ENCODE measurements at regions not wholly inside any gene's neighbourhood (a gene's known extent, or its start where the extent isn't known, plus 50 kb on each side); places are given as distances from the start of the nearest gene placed in this dataset.
"Not testable (repeated sequence)": the region's sequence is repeated elsewhere in the genome, so short reads cannot be mapped to it uniquely, and the experiment has no call there.

DNA sequence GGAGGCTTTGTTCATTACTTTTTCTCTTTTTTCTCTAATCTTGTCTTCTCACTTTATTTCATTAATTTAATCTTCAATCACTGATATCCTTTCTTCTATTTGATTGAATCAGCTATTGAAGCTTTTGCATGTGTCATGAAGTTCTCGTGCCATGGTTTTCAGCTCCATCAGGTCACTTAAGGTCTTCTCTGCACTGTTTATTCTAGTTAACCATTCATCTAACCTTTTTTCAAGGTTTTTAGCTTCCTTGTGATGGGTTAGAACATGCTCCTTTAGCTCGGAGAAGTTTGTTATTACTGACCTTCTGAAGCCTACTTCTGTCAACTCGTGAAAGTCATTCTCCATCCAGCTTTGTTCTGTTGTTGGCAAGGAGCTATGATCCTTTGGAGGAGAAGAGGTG is 695.0 kb upstream of the CDH6 start:
- H3K4me3 Mint-ChIP-seq; H3K27ac Mint-ChIP-seq; POLR2A ChIA-PET; H3K9me3 Mint-ChIP-seq (ENCODE audit: low read depth); H3K36me3 Mint-ChIP-seq (ENCODE audit: low read depth); intact Hi-C loops (cut with DNase I, micrococcal nuclease); ATAC-seq; CTCF ChIA-PET; H3K4me1 Mint-ChIP-seq; H3K27me3 Mint-ChIP-seq; DNase-seq: not testable (repeated sequence)

- CTCF ChIA-PET; DNase-seq; H3K4me3 Mint-ChIP-seq; H3K27ac Mint-ChIP-seq; H3K9me3 Mint-ChIP-seq (ENCODE audit: low read depth); POLR2A ChIA-PET; intact Hi-C loops (cut with DNase I, micrococcal nuclease); ATAC-seq; H3K27me3 Mint-ChIP-seq; H3K36me3 Mint-ChIP-seq (ENCODE audit: low read depth); H3K4me1 Mint-ChIP-seq: not testable (repeated sequence)
Observed at GRCh38 chr5:30494113-30494512, 699.4 kb upstream of the CDH6 start.

DNA sequence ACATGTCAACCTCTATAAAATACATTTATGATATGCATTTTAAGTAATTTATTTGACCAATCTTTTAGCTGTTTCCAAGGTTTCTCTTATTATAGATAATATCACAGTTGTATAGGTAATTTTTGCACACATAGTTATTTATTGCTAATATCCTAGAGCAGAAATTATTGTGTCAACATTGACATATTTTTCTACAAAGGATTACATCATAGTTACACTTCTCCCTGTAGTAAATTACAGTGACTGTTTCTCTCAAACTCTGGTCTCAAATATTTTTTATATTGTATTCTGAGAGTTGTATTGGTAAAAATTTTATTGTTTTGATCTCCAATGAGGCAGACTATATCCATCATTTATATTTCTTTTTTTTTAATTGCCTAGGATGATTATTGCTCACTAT is 714.4 kb upstream of the CDH6 start:
- intact Hi-C loops (cut with DNase I, micrococcal nuclease) = no loop called here
- H3K9me3 Mint-ChIP-seq (ENCODE audit: low read depth) = peaks cover 34% of the 10 kb centered on the region
- CTCF ChIA-PET = no interaction called here
- no peaks in the 10 kb centered on the region for H3K36me3 Mint-ChIP-seq (ENCODE audit: low read depth)
- no peak overlapping the region for H3K27ac Mint-ChIP-seq
- POLR2A ChIA-PET = no interaction called here
- H3K27me3 Mint-ChIP-seq = no peaks in the 10 kb centered on the region
- DNase-seq (no peak), ATAC-seq (no peak)
- no peak overlapping the region for H3K4me3 Mint-ChIP-seq
- no peaks in the 10 kb centered on the region for H3K4me1 Mint-ChIP-seq

DNA sequence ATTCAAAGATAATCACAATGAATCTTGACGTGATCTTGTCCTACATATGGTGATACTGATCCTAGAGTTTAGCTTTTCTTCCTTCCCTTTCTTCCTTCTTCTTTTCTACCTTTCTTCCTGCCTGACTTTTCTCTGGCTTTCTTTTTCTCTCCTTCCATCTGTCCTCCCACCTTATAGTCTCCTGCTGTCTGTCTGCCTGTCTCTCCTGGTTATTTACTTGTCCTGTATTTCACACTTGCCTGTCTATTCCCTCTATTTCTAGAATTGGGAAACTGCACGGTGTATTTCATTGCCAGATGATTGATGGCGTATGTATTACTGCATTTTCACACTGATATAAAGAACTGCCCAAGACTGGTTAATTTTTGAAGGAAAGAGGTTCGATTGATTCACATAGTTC is 718.1 kb upstream of the CDH6 start:
- ChIA-PET CTCF (no interaction called here), POLR2A (no interaction called here)
- intact Hi-C loops (cut with DNase I, micrococcal nuclease) = no loop called here
- H3K4me1 Mint-ChIP-seq = no peaks in the 10 kb centered on the region
- H3K27ac Mint-ChIP-seq = no peak overlapping the region
- no peaks in the 10 kb centered on the region for H3K36me3 Mint-ChIP-seq (ENCODE audit: low read depth)
- no peak for DNase-seq
- no peak overlapping the region for H3K4me3 Mint-ChIP-seq
- ATAC-seq = no peak
- no peaks in the 10 kb centered on the region for H3K27me3 Mint-ChIP-seq
- H3K9me3 Mint-ChIP-seq (ENCODE audit: low read depth) = peaks cover 30% of the 10 kb centered on the region

- ATAC-seq (no peak), DNase-seq (no peak)
- Mint-ChIP-seq H3K27me3 (no peaks in the 10 kb centered on the region), H3K36me3 (ENCODE audit: low read depth) (no peaks in the 10 kb centered on the region), H3K27ac (no peak overlapping the region), H3K4me3 (no peak overlapping the region), H3K4me1 (no peaks in the 10 kb centered on the region), H3K9me3 (ENCODE audit: low read depth) (peaks cover 20% of the 10 kb centered on the region)
- CTCF ChIA-PET = no interaction called here
- POLR2A ChIA-PET = no interaction called here
- intact Hi-C loops (cut with DNase I, micrococcal nuclease) = no loop called here
Observed at GRCh38 chr5:30469691-30470090, 723.8 kb upstream of the CDH6 start.

- POLR2A ChIA-PET = no interaction called here
- no peaks in the 10 kb centered on the region for H3K27me3 Mint-ChIP-seq
- intact Hi-C loops (cut with DNase I, micrococcal nuclease) = no loop called here
- H3K4me1 Mint-ChIP-seq = no peaks in the 10 kb centered on the region
- no peak overlapping the region for H3K27ac Mint-ChIP-seq
- H3K9me3 Mint-ChIP-seq (ENCODE audit: low read depth) = peaks cover 8% of the 10 kb centered on the region
- CTCF ChIA-PET = no interaction called here
- no peaks in the 10 kb centered on the region for H3K36me3 Mint-ChIP-seq (ENCODE audit: low read depth)
- DNase-seq (no peak), ATAC-seq (no peak)
- H3K4me3 Mint-ChIP-seq = no peak overlapping the region
Observed at GRCh38 chr5:30458681-30459080, 734.8 kb upstream of the CDH6 start.

DNA sequence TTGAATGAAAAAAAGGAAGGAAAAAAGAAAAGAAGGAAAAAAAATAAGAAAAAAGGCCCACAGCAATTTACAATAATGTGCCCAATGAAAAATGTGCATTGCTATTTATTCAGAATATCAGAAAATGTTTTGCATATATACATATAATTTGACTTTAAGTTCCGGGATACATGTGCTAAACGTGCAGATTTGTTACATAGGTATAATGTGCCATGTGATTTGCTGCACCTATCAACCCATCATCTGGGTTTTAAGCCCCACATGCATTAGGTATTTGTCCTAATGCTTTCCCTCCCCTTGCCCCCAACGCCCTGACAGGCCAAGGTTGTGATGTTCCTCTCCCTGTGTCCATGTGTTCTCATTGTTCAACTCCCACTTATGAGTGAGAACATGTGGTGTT is 738.0 kb upstream of the CDH6 start:
- intact Hi-C loops (cut with DNase I, micrococcal nuclease); H3K36me3 Mint-ChIP-seq (ENCODE audit: low read depth); CTCF ChIA-PET; H3K27ac Mint-ChIP-seq; DNase-seq; H3K9me3 Mint-ChIP-seq (ENCODE audit: low read depth); H3K27me3 Mint-ChIP-seq; H3K4me1 Mint-ChIP-seq; ATAC-seq; POLR2A ChIA-PET; H3K4me3 Mint-ChIP-seq: not testable (repeated sequence)

DNA sequence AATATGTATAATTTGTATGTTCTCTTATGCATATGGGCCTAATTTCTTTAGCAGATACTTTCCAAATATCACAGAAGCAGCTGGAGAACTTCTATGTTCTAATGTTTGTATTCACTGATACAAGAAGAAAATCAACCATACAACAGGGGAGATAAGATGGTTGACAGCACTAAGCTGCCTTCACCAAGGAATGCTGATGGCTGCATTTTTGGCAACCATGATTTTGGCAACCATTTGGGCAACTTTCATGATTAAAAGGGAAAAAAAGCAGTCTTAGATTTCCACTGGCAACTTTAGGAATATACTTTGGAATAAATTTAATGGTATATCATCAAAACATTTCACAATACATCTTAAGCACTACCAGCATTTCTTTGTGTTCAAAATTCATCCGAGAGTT is 740.3 kb upstream of the CDH6 start:
- H3K4me3 Mint-ChIP-seq = no peak overlapping the region
- DNase-seq (no peak), ATAC-seq (no peak)
- CTCF ChIA-PET = no interaction called here
- no peaks in the 10 kb centered on the region for H3K36me3 Mint-ChIP-seq (ENCODE audit: low read depth)
- no peaks in the 10 kb centered on the region for H3K27me3 Mint-ChIP-seq
- H3K27ac Mint-ChIP-seq = no peak overlapping the region
- intact Hi-C loops (cut with DNase I, micrococcal nuclease) = no loop called here
- POLR2A ChIA-PET = no interaction called here
- H3K4me1 Mint-ChIP-seq = no peaks in the 10 kb centered on the region
- H3K9me3 Mint-ChIP-seq (ENCODE audit: low read depth) = peaks cover 10% of the 10 kb centered on the region

- no peak overlapping the region for H3K4me3 Mint-ChIP-seq
- ChIA-PET POLR2A (no interaction called here), CTCF (no interaction called here)
- DNase-seq = no peak
- H3K9me3 Mint-ChIP-seq (ENCODE audit: low read depth) = peaks cover 11% of the 10 kb centered on the region
- H3K4me1 Mint-ChIP-seq = no peaks in the 10 kb centered on the region
- no peaks in the 10 kb centered on the region for H3K36me3 Mint-ChIP-seq (ENCODE audit: low read depth)
- no peak overlapping the region for H3K27ac Mint-ChIP-seq
- ATAC-seq = no peak
- H3K27me3 Mint-ChIP-seq = no peaks in the 10 kb centered on the region
- intact Hi-C loops (cut with DNase I, micrococcal nuclease) = no loop called here
Observed at GRCh38 chr5:30450153-30450552, 743.3 kb upstream of the CDH6 start.

DNA sequence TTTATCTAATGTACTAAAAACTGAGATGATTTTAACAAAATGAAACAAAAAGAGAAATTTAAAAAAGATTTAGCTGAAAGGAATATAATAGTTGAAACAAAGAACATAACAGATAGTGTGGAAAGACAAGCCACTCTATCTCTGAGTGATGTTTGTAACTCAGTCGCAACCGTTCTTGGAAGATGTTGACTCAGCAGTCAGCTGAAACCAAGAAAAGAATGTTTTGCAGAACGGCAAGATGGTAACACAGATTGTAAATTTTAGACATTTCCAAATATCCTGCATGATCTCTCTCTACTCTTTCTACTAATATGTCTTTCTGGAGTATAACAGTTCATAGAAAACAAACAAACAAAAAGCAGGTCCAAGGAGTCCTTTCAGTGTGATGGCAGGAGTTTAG is 746.1 kb upstream of the CDH6 start:
- H3K9me3 Mint-ChIP-seq (ENCODE audit: low read depth) = peaks cover 14% of the 10 kb centered on the region
- CTCF ChIA-PET = no interaction called here
- POLR2A ChIA-PET = no interaction called here
- no peak for ATAC-seq
- H3K36me3 Mint-ChIP-seq (ENCODE audit: low read depth) = no peaks in the 10 kb centered on the region
- H3K27ac Mint-ChIP-seq = no peak overlapping the region
- no peaks in the 10 kb centered on the region for H3K4me1 Mint-ChIP-seq
- intact Hi-C loops (cut with DNase I, micrococcal nuclease) = no loop called here
- no peak overlapping the region for H3K4me3 Mint-ChIP-seq
- DNase-seq = no peak
- no peaks in the 10 kb centered on the region for H3K27me3 Mint-ChIP-seq

- DNase-seq (no peak), ATAC-seq (no peak)
- POLR2A ChIA-PET = no interaction called here
- no peaks in the 10 kb centered on the region for H3K36me3 Mint-ChIP-seq (ENCODE audit: low read depth)
- no peaks in the 10 kb centered on the region for H3K4me1 Mint-ChIP-seq
- no peak overlapping the region for H3K27ac Mint-ChIP-seq
- H3K9me3 Mint-ChIP-seq (ENCODE audit: low read depth) = peaks cover 14% of the 10 kb centered on the region
- no peak overlapping the region for H3K4me3 Mint-ChIP-seq
- no peaks in the 10 kb centered on the region for H3K27me3 Mint-ChIP-seq
- CTCF ChIA-PET = no interaction called here
- intact Hi-C loops (cut with DNase I, micrococcal nuclease) = no loop called here
Observed at GRCh38 chr5:30446456-30446855, 747.0 kb upstream of the CDH6 start.

DNA sequence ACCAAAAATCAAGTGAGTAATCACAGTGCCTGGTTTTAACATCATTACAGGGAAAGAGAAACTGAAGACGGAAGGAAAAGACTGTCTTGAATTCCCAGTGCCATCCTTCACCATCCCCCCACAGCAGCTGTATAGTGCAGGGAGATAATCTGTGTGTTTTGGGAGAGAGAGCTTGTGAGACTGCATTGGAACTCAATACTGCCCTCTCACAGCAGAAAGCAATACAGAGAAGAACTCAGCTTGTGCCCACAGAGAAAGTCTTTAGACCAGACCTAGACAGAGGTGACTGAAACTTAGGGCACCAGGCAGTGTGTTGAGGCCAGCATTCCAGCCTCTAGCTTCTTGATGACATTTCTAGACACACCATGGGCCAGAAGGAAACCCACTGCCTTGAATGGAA is 754.7 kb upstream of the CDH6 start:
- CTCF ChIA-PET = no interaction called here
- POLR2A ChIA-PET = no interaction called here

DNA sequence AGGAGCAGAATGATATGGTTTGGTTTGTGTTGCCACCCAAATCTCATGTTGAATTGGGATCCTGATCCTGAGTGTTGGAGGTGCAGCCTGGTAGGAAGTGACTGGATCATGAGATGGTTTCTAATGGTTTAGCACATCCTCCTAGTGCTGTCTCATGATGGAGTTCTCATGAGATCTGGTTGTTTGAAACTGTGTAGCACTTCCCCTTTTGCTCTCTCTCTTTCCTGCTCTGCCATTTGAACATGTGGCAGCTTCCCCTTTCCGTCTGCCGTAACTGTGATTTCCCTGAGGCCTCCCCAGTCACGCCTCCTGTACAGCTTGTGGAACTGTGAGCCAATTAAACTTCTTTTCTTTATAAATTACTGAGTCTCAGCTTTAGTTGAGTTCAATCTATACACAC is 756.8 kb upstream of the CDH6 start:
- CTCF ChIA-PET = no interaction called here

More for the DNA sequence above, 754.7 kb upstream of the CDH6 start:
- intact Hi-C loops (cut with DNase I, micrococcal nuclease) = no loop called here
- H3K27me3 Mint-ChIP-seq = no peaks in the 10 kb centered on the region
- no peak overlapping the region for H3K27ac Mint-ChIP-seq
- H3K4me3 Mint-ChIP-seq = no peak overlapping the region
- ATAC-seq = no peak
- no peaks in the 10 kb centered on the region for H3K4me1 Mint-ChIP-seq
- DNase-seq = no peak
- H3K36me3 Mint-ChIP-seq (ENCODE audit: low read depth) = no peaks in the 10 kb centered on the region
- peaks cover 24% of the 10 kb centered on the region for H3K9me3 Mint-ChIP-seq (ENCODE audit: low read depth)

More for the DNA sequence above, 756.8 kb upstream of the CDH6 start:
- no peak overlapping the region for H3K27ac Mint-ChIP-seq
- no peaks in the 10 kb centered on the region for H3K4me1 Mint-ChIP-seq
- intact Hi-C loops (cut with DNase I, micrococcal nuclease) = no loop called here
- peaks cover 20% of the 10 kb centered on the region for H3K9me3 Mint-ChIP-seq (ENCODE audit: low read depth)
- H3K36me3 Mint-ChIP-seq (ENCODE audit: low read depth) = no peaks in the 10 kb centered on the region
- no peak overlapping the region for H3K4me3 Mint-ChIP-seq
- POLR2A ChIA-PET = no interaction called here
- ATAC-seq (no peak), DNase-seq (no peak)
- no peaks in the 10 kb centered on the region for H3K27me3 Mint-ChIP-seq

Data from activated CD4-positive, alpha-beta T cell treated with anti-CD3 and anti-CD28 coated beads for 36 hours (primary cell).